ENCODE measurements at regions not wholly inside any gene's neighbourhood (a gene's known extent, or its start where the extent isn't known, plus 50 kb on each side); places are given as distances from the start of the nearest gene placed in this dataset.

GRCh38 chr5:68918306-68918705 is 175.5 kb upstream of the SLC30A5 start:
- TF ChIP-seq EZH2 (IDR thresholded peaks at IDR 0.05; ENCODE audit: borderline replicate concordance, low read depth, low read length, severe bottlenecking): no peak
- no peak for TF ChIP-seq CTCF (IDR thresholded peaks at IDR 0.05; ENCODE audit: borderline replicate concordance, extremely low read depth, low read length, poor library complexity, severe bottlenecking)
- DNase-seq: no peak
- no peak overlapping the region for H2AFZ ChIP-seq (ENCODE audit: low read depth, low read length)

GRCh38 chr5:68919988-68920490 is 173.8 kb upstream of the SLC30A5 start:
- no peaks in the 10 kb centered on the region for H4K20me1 ChIP-seq (ENCODE audit: insufficient read depth, low read length)
- no peaks in the 10 kb centered on the region for H3K27me3 ChIP-seq (ENCODE audit: insufficient read depth, low read length, poor library complexity)
- no peak overlapping the region for H3K4me3 ChIP-seq (ENCODE audit: low read depth in 1 of 2, low read length in 2 of 2)
- no peak overlapping the region for H2AFZ ChIP-seq (ENCODE audit: low read depth, low read length)
- H3K9ac ChIP-seq (ENCODE audit: low read depth, low read length): no peak overlapping the region
- no peak overlapping the region for H3K27ac ChIP-seq (ENCODE audit: low read length)
- TF ChIP-seq CTCF (IDR thresholded peaks at IDR 0.05; ENCODE audit: borderline replicate concordance, extremely low read depth, low read length, poor library complexity, severe bottlenecking) (no peak), EZH2 (IDR thresholded peaks at IDR 0.05; ENCODE audit: borderline replicate concordance, low read depth, low read length, severe bottlenecking) (no peak)
- no peaks in the 10 kb centered on the region for H3K4me1 ChIP-seq (ENCODE audit: insufficient read depth, low read length)
- no peak for DNase-seq
- H3K36me3 ChIP-seq (ENCODE audit: insufficient read depth, low read length): no peaks in the 10 kb centered on the region
- no peak for ATAC-seq (ENCODE audit: insufficient read depth, low read depth)
- peaks cover 7% of the 10 kb centered on the region for H3K9me3 ChIP-seq (ENCODE audit: insufficient read depth, low read length, severe bottlenecking)
- H3K4me2 ChIP-seq (ENCODE audit: insufficient read depth, low read length): no peak overlapping the region
- H3K79me2 ChIP-seq (ENCODE audit: insufficient read depth, low read length): no peaks in the 10 kb centered on the region

More at GRCh38 chr5:68918306-68918705, 175.5 kb upstream of the SLC30A5 start:
- no peaks in the 10 kb centered on the region for H3K27me3 ChIP-seq (ENCODE audit: insufficient read depth, low read length, poor library complexity)
- no peak overlapping the region for H3K27ac ChIP-seq (ENCODE audit: low read length)
- no peaks in the 10 kb centered on the region for H3K36me3 ChIP-seq (ENCODE audit: insufficient read depth, low read length)
- H3K9ac ChIP-seq (ENCODE audit: low read depth, low read length): no peak overlapping the region
- no peaks in the 10 kb centered on the region for H3K4me1 ChIP-seq (ENCODE audit: insufficient read depth, low read length)
- peaks cover 7% of the 10 kb centered on the region for H3K9me3 ChIP-seq (ENCODE audit: insufficient read depth, low read length, severe bottlenecking)
- no peak overlapping the region for H3K4me2 ChIP-seq (ENCODE audit: insufficient read depth, low read length)
- H3K79me2 ChIP-seq (ENCODE audit: insufficient read depth, low read length): no peaks in the 10 kb centered on the region
- no peak overlapping the region for H3K4me3 ChIP-seq (ENCODE audit: low read depth in 1 of 2, low read length in 2 of 2)
- no peaks in the 10 kb centered on the region for H4K20me1 ChIP-seq (ENCODE audit: insufficient read depth, low read length)
- ATAC-seq (ENCODE audit: insufficient read depth, low read depth): no peak

GRCh38 chr5:68920888-68921287 is 172.9 kb upstream of the SLC30A5 start:
- Histone ChIP-seq H3K9me3 (ENCODE audit: insufficient read depth, low read length, severe bottlenecking) (peaks cover 7% of the 10 kb centered on the region), H3K36me3 (ENCODE audit: insufficient read depth, low read length) (no peaks in the 10 kb centered on the region), H3K27ac (ENCODE audit: low read length) (no peak overlapping the region), H3K4me1 (ENCODE audit: insufficient read depth, low read length) (no peaks in the 10 kb centered on the region), H2AFZ (ENCODE audit: low read depth, low read length) (no peak overlapping the region), H3K27me3 (ENCODE audit: insufficient read depth, low read length, poor library complexity) (no peaks in the 10 kb centered on the region), H3K9ac (ENCODE audit: low read depth, low read length) (no peak overlapping the region), H4K20me1 (ENCODE audit: insufficient read depth, low read length) (no peaks in the 10 kb centered on the region), H3K4me2 (ENCODE audit: insufficient read depth, low read length) (no peak overlapping the region), H3K79me2 (ENCODE audit: insufficient read depth, low read length) (no peaks in the 10 kb centered on the region), H3K4me3 (ENCODE audit: low read depth in 1 of 2, low read length in 2 of 2) (no peak overlapping the region)
- ATAC-seq (ENCODE audit: insufficient read depth, low read depth) (no peak), DNase-seq (no peak)
- TF ChIP-seq CTCF (IDR thresholded peaks at IDR 0.05; ENCODE audit: borderline replicate concordance, extremely low read depth, low read length, poor library complexity, severe bottlenecking) (no peak), EZH2 (IDR thresholded peaks at IDR 0.05; ENCODE audit: borderline replicate concordance, low read depth, low read length, severe bottlenecking) (no peak)

All from DND-41 (cell line).